Pulmonary artery endothelial cell (primary cell): ENCODE measurements at regions not wholly inside any gene's neighbourhood (a gene's known extent, or its start where the extent isn't known, plus 50 kb on each side); places are given as distances from the start of the nearest gene placed in this dataset.
"Not testable (repeated sequence)": the region's sequence is repeated elsewhere in the genome, so short reads cannot be mapped to it uniquely, and the experiment has no call there.

ENCODE experiments used
- DNase-seq: peaks from one replicate; pipeline ENCODE4 v3.0.0-alpha.2; 2011; ENCODE audit warnings: low read depth, low spot score

GRCh38 chr2:105502625-105503334 is 103.9 kb upstream of the FHL2 start:
- no peak for DNase-seq

- no peak for DNase-seq
These were observed 99.5 kb upstream of the FHL2 start for GRCh38 chr2:105498281-105498846.

GRCh38 chr2:105497094-105497493 is 98.2 kb upstream of the FHL2 start:
- no peak for DNase-seq

- DNase-seq = no peak
These were observed 97.4 kb upstream of the FHL2 start for GRCh38 chr2:105496271-105496670.

- no peak for DNase-seq
These were observed 96.0 kb upstream of the FHL2 start for GRCh38 chr2:105494683-105495425.

- no peak for DNase-seq
These were observed 92.1 kb upstream of the FHL2 start for GRCh38 chr2:105490956-105491355.

GRCh38 chr2:105490204-105490603 is 91.4 kb upstream of the FHL2 start:
- no peak for DNase-seq

GRCh38 chr2:105489168-105489878 is 90.5 kb upstream of the FHL2 start:
- no peak for DNase-seq

GRCh38 chr2:105488285-105488684 is 89.4 kb upstream of the FHL2 start:
- DNase-seq = no peak

GRCh38 chr2:105487142-105488069 is 88.6 kb upstream of the FHL2 start:
- no peak for DNase-seq

- no peak for DNase-seq
These were observed 87.9 kb upstream of the FHL2 start for GRCh38 chr2:105486762-105487141.

GRCh38 chr2:105478670-105479069 is 79.8 kb upstream of the FHL2 start:
- DNase-seq = no peak

- not testable (repeated sequence) for DNase-seq
These were observed 78.3 kb upstream of the FHL2 start for GRCh38 chr2:105477050-105477620.

- DNase-seq = no peak
These were observed 74.2 kb upstream of the FHL2 start for GRCh38 chr2:105473011-105473410.

GRCh38 chr2:105470979-105471378 is 72.1 kb upstream of the FHL2 start:
- no peak for DNase-seq

- DNase-seq = no peak
These were observed 70.9 kb upstream of the FHL2 start for GRCh38 chr2:105469781-105470180.

- DNase-seq = no peak
These were observed 69.8 kb upstream of the FHL2 start for GRCh38 chr2:105468582-105469042.

GRCh38 chr2:105464325-105464724 is 65.5 kb upstream of the FHL2 start:
- DNase-seq = no peak

GRCh38 chr2:105460048-105460732 is 61.3 kb upstream of the FHL2 start:
- DNase-seq = no peak

- no peak for DNase-seq
These were observed 59.2 kb upstream of the FHL2 start for GRCh38 chr2:105458076-105458475.
